HepG2 (cell line): ENCODE measurements at regions not wholly inside any gene's neighbourhood (a gene's known extent, or its start where the extent isn't known, plus 50 kb on each side); places are given as distances from the start of the nearest gene placed in this dataset.

Source experiments
- CTCF ChIP-seq: sonication (generic); formaldehyde crosslinking; IDR thresholded peaks from 2 replicates; pipeline ENCODE4 v1.5.0; 2020; ENCODE audit warnings: mild to moderate bottlenecking, missing genetic modification reagents, moderate library complexity
- EZH2 ChIP-seq: conservative IDR thresholded peaks from 2 replicates; pipeline ENCODE4 v1.6.1; 2012; ENCODE audit warnings: mild to moderate bottlenecking, low read depth, low read length, moderate library complexity
- HBP1 ChIP-seq: IDR thresholded peaks from 2 replicates; pipeline ENCODE4 v1.6.1; 2016; ENCODE audit warnings: low read depth, control low read depth
- JUND ChIP-seq: sonication (generic); formaldehyde crosslinking; IDR thresholded peaks from 2 replicates; pipeline ENCODE4 v1.8.0; 2022; ENCODE audit warnings: mild to moderate bottlenecking, missing genetic modification reagents
- POLR2AphosphoS2 ChIP-seq: IDR thresholded peaks from 2 replicates; pipeline ENCODE4 v1.6.1; 2011; ENCODE audit warnings: low read depth, low read length, improper control_type of control experiment
- RAD21 ChIP-seq: fragments of 450-650 bp; formaldehyde crosslinking; IDR thresholded peaks from 2 replicates; pipeline ENCODE4 v1.5.0; 2020; ENCODE audit warnings: mild to moderate bottlenecking

GRCh38 chr3:104360038-104360437 is 1006.7 kb upstream of the ALCAM start:
- TF ChIP-seq JUND (CRISPR knock-in tag) (no peak), RAD21 (CRISPR knock-in tag) (no peak), CTCF (CRISPR knock-in tag) (no peak), EZH2 (no peak), HBP1 (CRISPR knock-in tag) (no peak), POLR2AphosphoS2 (no peak)
